HepG2 (cell line): ENCODE measurements at regions not wholly inside any gene's neighbourhood (a gene's known extent, or its start where the extent isn't known, plus 50 kb on each side); places are given as distances from the start of the nearest gene placed in this dataset.
A peak's percentile ranks its signal among the peaks of the same experiment; 100 is the strongest.

Experiments
- ATAC-seq: fragments of 200-7000 bp; cut with Tn5 transposase; 3 replicates; pipeline ENCODE4 v1.9.1; 2020; ENCODE audit warnings: mild to moderate bottlenecking, moderate library complexity
- BruUV-seq: library from RNA; stranded (reverse); fragments of 400-500 nt; replicated peaks from 2 replicates; lab custom pipeline; 2021; lab: Mats Ljungman, UMichigan
- CTCF ChIA-PET: fragments of 300-600 bp; formaldehyde crosslinking; extraction: SDS; loops from one replicate; lab custom pipeline; 2021; ENCODE audit warnings: low total read pairs, inconsistent platforms, low intra/inter-chr PET ratio; lab: Yijun Ruan, JAX
- POLR2A ChIA-PET: fragments of 350-600 bp; sonication (Branson Sonifier 250); formaldehyde crosslinking; loops from one replicate; lab custom pipeline; 2020; ENCODE audit warnings: antibody characterized with exemption, inconsistent platforms; lab: Yijun Ruan, JAX
- DNase-seq: peaks from one replicate; pipeline ENCODE4 v3.0.0-alpha.2; 2015; ENCODE audit warnings: low spot score
- FAIRE-seq: peaks from 3 replicates; lab custom pipeline; 2011; peaks lifted over from hg19 to GRCh38; lab: Jason Lieb, UNC
- H2AFZ ChIP-seq: one replicate; pipeline ENCODE4 v1.6.1; 2011; ENCODE audit warnings: low read length, inconsistent platforms
- H3K27ac ChIP-seq: fragments of 300-600 bp; 3 replicates; pipeline ENCODE4 v1.8.0; 2011; ENCODE audit warnings: mixed run types, mild to moderate bottlenecking, mixed read lengths, low read length, inconsistent platforms; ENCODE audit not compliant: insufficient read depth; ENCODE audit errors: extremely low read length
- H3K27me3 ChIP-seq, 2 experiments: fragments of 200-600 bp in 1 of 2; 2 replicates in 1 of 2; 3 replicates in 1 of 2; pipeline versions ENCODE4 v1.6.0 to v1.8.0; 2011; ENCODE audit warnings: low read length in 2 of 2, mild to moderate bottlenecking in 2 of 2, moderate library complexity in 2 of 2, inconsistent platforms in 1 of 2; ENCODE audit not compliant: insufficient read depth in 2 of 2, control insufficient read depth in 1 of 2
- H3K36me3 ChIP-seq, 2 experiments: fragments of 200-600 bp in 1 of 2; replicated peaks in 1 of 2; 2 replicates in 1 of 2; 3 replicates in 1 of 2; pipeline versions ENCODE4 v1.5.1 to v1.8.0; 2011; ENCODE audit warnings: low read length in 2 of 2, inconsistent platforms in 1 of 2; ENCODE audit not compliant: insufficient read depth in 2 of 2, control insufficient read depth in 1 of 2
- H3K4me1 ChIP-seq: 2 replicates; pipeline ENCODE4 v1.5.1; 2012; ENCODE audit warnings: low read length, inconsistent platforms; ENCODE audit not compliant: insufficient read depth
- H3K4me2 ChIP-seq: 2 replicates; pipeline ENCODE4 v1.6.0; 2011; ENCODE audit warnings: low read depth, low read length, inconsistent platforms
- H3K4me3 ChIP-seq, 3 experiments: fragments of 200-600 bp in 1 of 3; sonication (generic), shearing (Covaris generic) in 1 of 3; replicated peaks in 1 of 3; 2 replicates each; pipeline ENCODE4 v1.5.1; 2011 to 2016; ENCODE audit warnings: low read length in 3 of 3, inconsistent platforms in 2 of 3, low read depth in 2 of 3, mild to moderate bottlenecking in 2 of 3, control low read depth in 1 of 3, mixed read lengths in 1 of 3; ENCODE audit not compliant: insufficient read depth in 1 of 3
- H3K79me2 ChIP-seq: one replicate; pipeline ENCODE4 v1.6.1; 2011; ENCODE audit warnings: low read length, inconsistent platforms; ENCODE audit not compliant: insufficient read depth
- H3K9ac ChIP-seq: 2 replicates; pipeline ENCODE4 v1.6.0; 2011; ENCODE audit warnings: mild to moderate bottlenecking, low read depth, low read length, inconsistent platforms; ENCODE audit not compliant: insufficient read depth
- H3K9me3 ChIP-seq: 2 replicates; pipeline ENCODE4 v1.5.1; 2012; ENCODE audit warnings: mild to moderate bottlenecking, low read length
- H4K20me1 ChIP-seq: 2 replicates; pipeline ENCODE4 v1.6.0; 2011; ENCODE audit warnings: inconsistent platforms, mild to moderate bottlenecking, low read length, moderate library complexity; ENCODE audit not compliant: insufficient read depth
- DPF2 ChIP-seq: sonication (generic); formaldehyde crosslinking; IDR thresholded peaks from 2 replicates; pipeline ENCODE4 v1.4.0; 2020; ENCODE audit warnings: mild to moderate bottlenecking, low read depth, missing genetic modification reagents, borderline replicate concordance
- GPN1 ChIP-seq: sonication (generic); formaldehyde crosslinking; IDR thresholded peaks from 2 replicates; pipeline ENCODE4 v1.5.1; 2020; ENCODE audit warnings: missing genetic modification reagents, borderline replicate concordance
- MAFK ChIP-seq, 2 experiments: IDR thresholded peaks in 1 of 2; conservative IDR thresholded peaks in 1 of 2; 2 replicates each; pipeline ENCODE4 v1.6.1; 2011; ENCODE audit warnings: improper control_type of control experiment in 2 of 2, low read length in 2 of 2
- ZNF724P ChIP-seq: sonication (generic); formaldehyde crosslinking; IDR thresholded peaks from 2 replicates; pipeline ENCODE4 v1.8.0; 2022; ENCODE audit warnings: missing genetic modification reagents, borderline replicate concordance
- ZNF746 ChIP-seq: sonication (generic); formaldehyde crosslinking; IDR thresholded peaks from 2 replicates; pipeline ENCODE4 v1.8.0; 2022; ENCODE audit warnings: mild to moderate bottlenecking, missing genetic modification reagents
- in situ Hi-C: cut with HindIII; loops from 2 replicates; pipeline ENCODE4 v1.10.0; 2017; ENCODE audit warnings: low pct_unique_long_range_greater_than_20kb; ENCODE audit not compliant: extremely low pct_ligation_motif_present
- intact Hi-C: fragments of 100-400 bp; cut with micrococcal nuclease; formaldehyde crosslinking; loops from one replicate; pipeline ENCODE4 v1.10.0; 2022; ENCODE audit not compliant: unreplicated experiment
- TF ChIP-seq, protein P1 (sequence below): sonication (generic); formaldehyde crosslinking; IDR thresholded peaks from 2 replicates; pipeline ENCODE4 v1.5.0; 2020; ENCODE audit warnings: missing genetic modification reagents
- TF ChIP-seq, protein P2 (sequence below): sonication (generic); formaldehyde crosslinking; conservative IDR thresholded peaks from 2 replicates; pipeline ENCODE4 v1.8.0; 2022; ENCODE audit warnings: low read depth, missing genetic modification reagents

DNA sequence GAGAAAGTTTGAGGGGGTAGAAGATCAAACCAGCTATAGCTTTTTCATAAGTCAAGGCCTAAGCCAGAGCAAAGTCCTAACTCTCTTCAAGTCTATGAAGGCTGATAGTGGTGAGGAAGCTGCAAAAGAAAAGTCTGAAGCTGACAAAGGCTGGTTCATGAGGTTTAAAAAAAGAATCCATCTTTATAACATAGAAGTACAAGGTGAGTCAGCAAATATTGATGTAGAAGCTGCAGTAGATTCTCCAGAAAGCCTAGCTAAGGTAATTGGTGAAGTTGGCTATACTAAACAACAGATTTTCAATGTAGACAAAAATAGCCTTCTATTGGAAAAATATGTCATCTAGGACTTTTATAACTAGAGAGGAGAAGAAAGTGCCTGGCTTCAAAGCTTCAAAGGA is 141.4 kb upstream of the ZNF521 start:
- H3K27ac ChIP-seq, result no peak overlapping the region
- CTCF ChIA-PET, result no interaction called here
- no peaks in the 10 kb centered on the region for H3K9me3 ChIP-seq
- no peak overlapping the region for H2AFZ ChIP-seq
- no peak overlapping the region for H3K9ac ChIP-seq
- H4K20me1 ChIP-seq, result no peaks in the 10 kb centered on the region
- no peak overlapping the region for H3K4me3 ChIP-seq
- H3K79me2 ChIP-seq, result no peaks in the 10 kb centered on the region
- intact Hi-C loops, result no loop called here
- ATAC-seq (no peak), DNase-seq (no peak), FAIRE-seq (no peak)
- BruUV-seq, result no TSS peak
- POLR2A ChIA-PET, result no interaction called here
- TF ChIP-seq MAFK (conservative IDR thresholded peaks at IDR 0.05 in 1 of 2, IDR thresholded peaks at IDR 0.05 in 1 of 2; ENCODE audit: low read length in 2 of 2), result peak; percentile 12 to 51; a peak in 2 of 4 replicates
- TF ChIP-seq, protein P1, sequence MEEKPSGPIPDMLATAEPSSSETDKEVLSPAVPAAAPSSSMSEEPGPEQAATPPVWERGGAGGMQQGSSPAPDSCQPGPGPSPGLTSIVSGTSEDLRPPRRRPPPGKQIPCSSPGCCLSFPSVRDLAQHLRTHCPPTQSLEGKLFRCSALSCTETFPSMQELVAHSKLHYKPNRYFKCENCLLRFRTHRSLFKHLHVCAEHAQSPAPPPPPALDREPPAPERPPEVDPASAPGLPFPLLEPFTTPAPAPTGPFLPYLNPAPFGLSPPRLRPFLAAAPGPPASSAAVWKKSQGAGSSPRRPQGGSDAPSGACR, result no peak
- TF ChIP-seq DPF2, result no peak
- TF ChIP-seq, protein P2, sequence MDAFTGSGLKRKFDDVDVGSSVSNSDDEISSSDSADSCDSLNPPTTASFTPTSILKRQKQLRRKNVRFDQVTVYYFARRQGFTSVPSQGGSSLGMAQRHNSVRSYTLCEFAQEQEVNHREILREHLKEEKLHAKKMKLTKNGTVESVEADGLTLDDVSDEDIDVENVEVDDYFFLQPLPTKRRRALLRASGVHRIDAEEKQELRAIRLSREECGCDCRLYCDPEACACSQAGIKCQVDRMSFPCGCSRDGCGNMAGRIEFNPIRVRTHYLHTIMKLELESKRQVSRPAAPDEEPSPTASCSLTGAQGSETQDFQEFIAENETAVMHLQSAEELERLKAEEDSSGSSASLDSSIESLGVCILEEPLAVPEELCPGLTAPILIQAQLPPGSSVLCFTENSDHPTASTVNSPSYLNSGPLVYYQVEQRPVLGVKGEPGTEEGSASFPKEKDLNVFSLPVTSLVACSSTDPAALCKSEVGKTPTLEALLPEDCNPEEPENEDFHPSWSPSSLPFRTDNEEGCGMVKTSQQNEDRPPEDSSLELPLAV (CRISPR knock-in tag), result no peak
- TF ChIP-seq GPN1 (CRISPR knock-in tag), result no peak
- TF ChIP-seq ZNF746 (CRISPR knock-in tag), result no peak
- TF ChIP-seq ZNF724P (CRISPR knock-in tag), result no peak
- in situ Hi-C loops, result no loop called here
- H3K4me2 ChIP-seq, result no peak overlapping the region
- H3K4me1 ChIP-seq, result no peaks in the 10 kb centered on the region
- 0 out of 5 replicates have a peak, but pooled peaks cover 0 to 3% of the 10 kb centered on the region in 2 experiments for H3K27me3 ChIP-seq
- no peaks in the 10 kb centered on the region for H3K36me3 ChIP-seq
